ENCODE measurements at regions not wholly inside any gene's neighbourhood (a gene's known extent, or its start where the extent isn't known, plus 50 kb on each side); places are given as distances from the start of the nearest gene placed in this dataset.

DNA sequence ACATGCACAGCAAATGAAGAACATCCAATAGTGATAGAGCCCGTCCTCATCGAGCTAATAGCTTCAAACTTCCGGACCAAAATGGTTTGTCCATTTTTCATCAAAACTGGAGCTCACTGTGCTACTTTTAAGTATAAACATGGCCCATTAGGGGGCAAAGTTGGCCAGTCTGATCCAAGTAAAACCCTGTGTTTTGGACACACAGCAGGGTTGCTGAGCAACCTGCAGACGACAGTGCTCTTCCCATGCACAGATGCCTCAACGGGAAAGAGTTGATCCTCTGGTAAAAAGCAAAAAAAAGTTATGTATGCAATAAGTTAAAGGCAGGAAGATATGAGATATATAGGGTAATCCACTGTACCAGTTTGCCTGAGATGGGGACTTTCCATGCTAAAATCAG is 244.0 kb upstream of the THBS1 start:
- Mint-ChIP-seq H3K4me3 (no peak overlapping the region), H3K9me3 (peaks cover 2 to 3% of the 10 kb centered on the region in 2 donors), H3K36me3 (no peaks in the 10 kb centered on the region), H3K27me3 (no peaks in the 10 kb centered on the region), H3K4me1 (no peaks in the 10 kb centered on the region), H3K27ac (no peak overlapping the region)
- no peak for ATAC-seq (replicated peaks)
- DNase-seq = no peak

DNA sequence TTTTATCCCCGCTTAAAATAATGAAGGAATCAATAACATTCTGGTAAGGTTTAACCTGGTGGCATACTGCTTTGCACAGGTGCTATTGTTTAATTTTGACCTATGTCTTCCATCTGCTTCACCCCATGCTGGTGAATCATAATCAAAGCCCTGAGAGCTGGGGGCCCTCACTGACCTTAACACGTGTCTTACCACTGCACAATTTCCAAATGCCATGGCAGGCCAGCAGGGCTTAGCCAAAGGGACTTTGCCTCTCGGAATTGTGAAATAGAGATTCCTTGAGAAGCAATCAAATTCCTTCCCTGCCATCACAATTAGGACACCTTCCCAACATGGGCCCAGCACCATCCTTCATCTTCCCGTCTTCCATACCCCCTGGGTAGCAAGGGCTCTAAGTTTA is 242.6 kb upstream of the THBS1 start:
- no peak for ATAC-seq (replicated peaks)
- no peak overlapping the region for H3K27ac Mint-ChIP-seq
- H3K4me1 Mint-ChIP-seq = no peaks in the 10 kb centered on the region
- no peaks in the 10 kb centered on the region for H3K36me3 Mint-ChIP-seq
- no peak overlapping the region for H3K4me3 Mint-ChIP-seq
- H3K27me3 Mint-ChIP-seq = no peaks in the 10 kb centered on the region
- H3K9me3 Mint-ChIP-seq = peaks cover 4 to 5% of the 10 kb centered on the region in 2 donors
- no peak for DNase-seq

DNA sequence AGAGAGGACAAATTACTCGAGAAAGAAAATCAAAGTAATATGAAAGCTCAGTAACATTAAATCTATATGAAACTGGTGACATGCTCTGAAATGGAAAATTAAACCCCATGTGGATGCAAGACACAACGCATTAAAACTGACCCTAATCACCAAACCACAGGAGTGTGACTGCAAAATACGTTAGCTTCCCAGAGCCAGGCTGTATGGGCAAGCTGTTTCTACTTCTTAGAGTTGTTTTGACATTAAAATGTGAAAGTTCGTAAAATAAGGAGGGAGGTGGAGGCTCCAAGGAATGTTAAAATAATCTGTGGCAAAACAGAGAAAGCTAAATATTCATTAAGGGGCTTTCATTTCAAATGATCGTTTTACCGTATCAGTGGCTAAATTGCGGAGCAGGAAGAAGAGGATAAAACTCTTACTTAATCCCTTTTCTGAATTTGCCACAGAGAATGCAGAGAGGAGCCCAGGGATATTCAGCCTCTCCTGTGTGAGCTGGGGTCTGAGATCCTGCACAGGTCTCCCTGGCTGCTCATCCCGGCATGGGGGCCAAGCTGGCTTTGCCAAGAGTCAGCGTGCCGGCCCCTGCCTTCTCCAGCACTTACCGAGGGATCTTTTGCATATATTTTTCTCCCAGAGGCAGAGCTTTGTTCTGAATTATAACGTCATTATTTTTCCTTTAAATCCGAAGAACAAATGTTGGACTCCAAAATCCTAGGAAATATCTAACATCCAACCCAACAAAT is 239.8 kb upstream of the THBS1 start:
- peaks cover 4 to 5% of the 10 kb centered on the region in 2 donors for H3K9me3 Mint-ChIP-seq

GRCh38 chr15:39344662-39345141 is 236.2 kb upstream of the THBS1 start:
- no peak for ATAC-seq (replicated peaks)
- H3K4me3 Mint-ChIP-seq = no peak overlapping the region
- H3K9me3 Mint-ChIP-seq = peaks cover 4 to 5% of the 10 kb centered on the region in 2 donors
- DNase-seq = no peak
- H3K4me1 Mint-ChIP-seq = no peaks in the 10 kb centered on the region
- H3K36me3 Mint-ChIP-seq = no peaks in the 10 kb centered on the region
- no peaks in the 10 kb centered on the region for H3K27me3 Mint-ChIP-seq
- no peak overlapping the region for H3K27ac Mint-ChIP-seq

More for the DNA sequence above, 239.8 kb upstream of the THBS1 start:
- no peak for ATAC-seq (replicated peaks)
- H3K36me3 Mint-ChIP-seq = no peaks in the 10 kb centered on the region
- DNase-seq = no peak
- no peaks in the 10 kb centered on the region for H3K27me3 Mint-ChIP-seq
- no peak overlapping the region for H3K4me3 Mint-ChIP-seq
- H3K27ac Mint-ChIP-seq = no peak overlapping the region
- H3K4me1 Mint-ChIP-seq = no peaks in the 10 kb centered on the region

GRCh38 chr15:39345176-39345575 is 235.7 kb upstream of the THBS1 start:
- no peaks in the 10 kb centered on the region for H3K36me3 Mint-ChIP-seq
- no peaks in the 10 kb centered on the region for H3K27me3 Mint-ChIP-seq
- peaks cover 4 to 5% of the 10 kb centered on the region in 2 donors for H3K9me3 Mint-ChIP-seq
- no peak overlapping the region for H3K27ac Mint-ChIP-seq
- no peak for ATAC-seq (replicated peaks)
- no peak overlapping the region for H3K4me3 Mint-ChIP-seq
- H3K4me1 Mint-ChIP-seq = no peaks in the 10 kb centered on the region
- DNase-seq = no peak

GRCh38 chr15:39347453-39347852 is 233.4 kb upstream of the THBS1 start:
- H3K27me3 Mint-ChIP-seq = peaks cover 0 to 4% of the 10 kb centered on the region in 2 donors
- no peak overlapping the region for H3K4me3 Mint-ChIP-seq
- no peak for DNase-seq
- no peak for ATAC-seq (replicated peaks)
- H3K36me3 Mint-ChIP-seq = no peaks in the 10 kb centered on the region
- no peaks in the 10 kb centered on the region for H3K4me1 Mint-ChIP-seq
- no peak overlapping the region for H3K27ac Mint-ChIP-seq
- peaks cover 3% of the 10 kb centered on the region in 2 donors for H3K9me3 Mint-ChIP-seq

GRCh38 chr15:39350785-39351184 is 230.1 kb upstream of the THBS1 start:
- no peak for ATAC-seq (replicated peaks)

DNA sequence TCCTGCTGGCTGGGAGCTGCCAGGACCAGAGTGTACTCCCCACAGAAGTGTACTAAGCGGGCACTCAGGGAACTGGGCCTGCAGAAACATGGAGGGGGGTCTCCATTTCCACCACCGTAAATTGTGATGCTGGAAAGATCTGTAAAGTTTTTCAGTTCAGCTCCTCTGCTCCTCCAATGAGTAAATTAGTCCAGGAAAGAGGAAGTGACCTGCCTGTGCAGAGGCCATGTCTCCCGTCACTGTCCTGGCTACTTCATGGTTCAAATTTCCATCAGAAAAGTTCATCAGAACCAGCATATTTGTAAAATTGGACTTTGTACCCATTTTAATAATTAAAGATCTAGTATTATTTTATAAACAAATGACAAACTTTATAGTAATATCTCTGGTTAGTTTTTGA is 226.7 kb upstream of the THBS1 start:
- no peak overlapping the region for H3K27ac Mint-ChIP-seq
- no peak overlapping the region for H3K4me3 Mint-ChIP-seq
- ATAC-seq (replicated peaks) (no peak), DNase-seq (no peak)
- H3K27me3 Mint-ChIP-seq = peaks cover 6 to 9% of the 10 kb centered on the region in 2 donors
- H3K4me1 Mint-ChIP-seq = no peaks in the 10 kb centered on the region
- H3K9me3 Mint-ChIP-seq = peaks cover 0 to 3% of the 10 kb centered on the region in 2 donors
- H3K36me3 Mint-ChIP-seq = no peaks in the 10 kb centered on the region

More at GRCh38 chr15:39350785-39351184, 230.1 kb upstream of the THBS1 start:
- no peak overlapping the region for H3K4me3 Mint-ChIP-seq
- peaks cover 0 to 4% of the 10 kb centered on the region in 2 donors for H3K27me3 Mint-ChIP-seq
- H3K4me1 Mint-ChIP-seq = no peaks in the 10 kb centered on the region
- no peak overlapping the region for H3K27ac Mint-ChIP-seq
- H3K9me3 Mint-ChIP-seq = peaks cover 0 to 3% of the 10 kb centered on the region in 2 donors
- H3K36me3 Mint-ChIP-seq = no peaks in the 10 kb centered on the region
- DNase-seq = no peak

GRCh38 chr15:39357480-39358268 is 223.2 kb upstream of the THBS1 start:
- Mint-ChIP-seq H3K36me3 (no peaks in the 10 kb centered on the region), H3K4me3 (no peak overlapping the region), H3K4me1 (no peaks in the 10 kb centered on the region), H3K27me3 (peaks cover 4 to 16% of the 10 kb centered on the region in 2 donors), H3K9me3 (peaks cover 0 to 2% of the 10 kb centered on the region in 2 donors), H3K27ac (no peak overlapping the region)
- DNase-seq (no peak), ATAC-seq (replicated peaks) (no peak)

DNA sequence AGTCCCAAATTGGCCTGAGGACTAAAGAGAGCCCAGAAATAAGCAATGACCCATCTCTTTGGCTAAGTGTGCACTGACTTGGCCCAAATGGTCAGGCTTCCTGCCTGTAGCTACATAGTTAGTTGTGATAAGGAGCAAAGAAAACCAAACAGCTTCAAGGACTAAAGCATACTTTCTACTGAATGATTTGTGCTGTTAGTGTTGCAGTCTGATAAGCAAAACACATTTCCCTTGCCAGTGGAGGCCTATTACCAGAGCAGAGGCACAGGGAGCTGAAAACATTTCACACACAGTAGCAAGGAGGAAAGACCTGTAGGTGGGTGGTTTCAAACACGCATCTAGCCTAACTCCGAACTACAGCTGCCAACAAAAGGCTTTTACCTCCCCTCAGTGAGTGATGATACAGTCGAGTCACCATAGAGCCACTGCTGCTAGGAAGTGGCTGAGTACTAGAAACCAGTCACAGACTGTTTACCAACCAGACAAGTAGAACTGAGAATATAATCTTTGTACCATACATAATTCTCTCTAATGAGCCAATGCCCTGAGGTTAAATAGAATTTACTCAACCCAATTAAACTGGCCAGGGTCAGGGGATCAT is 222.3 kb upstream of the THBS1 start:
- H3K9me3 Mint-ChIP-seq = peaks cover 0 to 2% of the 10 kb centered on the region in 2 donors
- no peaks in the 10 kb centered on the region for H3K36me3 Mint-ChIP-seq
- ATAC-seq (replicated peaks) (no peak), DNase-seq (no peak)
- no peak overlapping the region for H3K27ac Mint-ChIP-seq
- H3K27me3 Mint-ChIP-seq = peaks cover 4 to 17% of the 10 kb centered on the region in 2 donors
- no peak overlapping the region for H3K4me3 Mint-ChIP-seq
- H3K4me1 Mint-ChIP-seq = no peaks in the 10 kb centered on the region

- peaks cover 0 to 2% of the 10 kb centered on the region in 2 donors for H3K9me3 Mint-ChIP-seq
- H3K4me1 Mint-ChIP-seq = no peaks in the 10 kb centered on the region
- ATAC-seq (replicated peaks) (no peak), DNase-seq (no peak)
- no peak overlapping the region for H3K4me3 Mint-ChIP-seq
- no peak overlapping the region for H3K27ac Mint-ChIP-seq
- H3K27me3 Mint-ChIP-seq = peaks cover 4 to 22% of the 10 kb centered on the region in 2 donors
- H3K36me3 Mint-ChIP-seq = no peaks in the 10 kb centered on the region
These were observed 221.1 kb upstream of the THBS1 start for GRCh38 chr15:39359771-39360170.

DNA sequence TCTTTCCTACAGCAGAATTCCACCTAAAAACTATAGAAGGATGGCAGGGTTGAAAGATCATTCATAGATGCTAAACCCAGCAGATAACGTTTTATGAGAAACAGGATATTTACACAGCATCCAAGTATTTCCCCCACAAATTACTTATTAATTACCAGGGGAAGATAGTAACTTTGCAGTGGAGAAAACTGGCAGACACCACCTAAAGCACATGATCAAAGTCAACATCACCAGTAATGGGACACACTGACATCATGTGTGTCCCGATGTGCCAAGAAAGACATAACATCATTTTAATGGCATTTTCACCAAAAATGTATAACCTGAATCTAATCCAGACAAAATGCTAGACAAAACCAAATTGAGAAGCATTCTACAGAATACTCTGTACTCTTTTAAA is 220.4 kb upstream of the THBS1 start:
- Mint-ChIP-seq H3K4me3 (no peak overlapping the region), H3K36me3 (no peaks in the 10 kb centered on the region), H3K27me3 (peaks cover 4 to 22% of the 10 kb centered on the region in 2 donors), H3K9me3 (peaks cover 0 to 2% of the 10 kb centered on the region in 2 donors), H3K4me1 (no peaks in the 10 kb centered on the region), H3K27ac (no peak overlapping the region)
- ATAC-seq (replicated peaks) (no peak), DNase-seq (no peak)

DNA sequence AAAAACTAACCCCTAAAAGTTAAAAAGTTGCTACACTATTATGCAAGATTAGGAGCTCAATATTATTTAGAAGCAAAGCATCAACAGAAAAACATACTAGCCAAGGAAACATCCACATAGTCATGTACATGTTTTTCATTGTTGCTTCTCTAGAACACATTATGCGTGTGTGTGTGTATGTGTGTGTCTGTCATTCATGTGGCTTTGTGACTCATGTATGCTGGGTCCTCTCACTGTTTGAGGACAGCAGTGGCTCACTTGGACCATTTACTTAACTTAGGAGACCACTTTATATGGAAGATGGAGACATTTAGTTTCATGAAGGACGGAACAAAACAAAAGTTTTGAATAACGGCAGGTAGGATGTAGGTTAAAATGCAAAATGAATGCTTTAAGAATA is 219.4 kb upstream of the THBS1 start:
- H3K36me3 Mint-ChIP-seq = no peaks in the 10 kb centered on the region
- peaks cover 4 to 24% of the 10 kb centered on the region in 2 donors for H3K27me3 Mint-ChIP-seq
- peaks cover 0 to 2% of the 10 kb centered on the region in 2 donors for H3K9me3 Mint-ChIP-seq
- DNase-seq (no peak), ATAC-seq (replicated peaks) (no peak)
- no peak overlapping the region for H3K27ac Mint-ChIP-seq
- H3K4me3 Mint-ChIP-seq = no peak overlapping the region
- H3K4me1 Mint-ChIP-seq = no peaks in the 10 kb centered on the region

- no peak for ATAC-seq (replicated peaks)
- H3K27ac Mint-ChIP-seq = no peak overlapping the region
- DNase-seq = no peak
These were observed 217.9 kb upstream of the THBS1 start for GRCh38 chr15:39362821-39363561.

More at GRCh38 chr15:39362821-39363561, 217.9 kb upstream of the THBS1 start:
- Mint-ChIP-seq H3K4me3 (no peak overlapping the region), H3K36me3 (no peaks in the 10 kb centered on the region), H3K9me3 (peaks cover 0 to 2% of the 10 kb centered on the region in 2 donors), H3K27me3 (peaks cover 4 to 24% of the 10 kb centered on the region in 2 donors), H3K4me1 (no peaks in the 10 kb centered on the region)

Measured in stimulated activated naive B cell treated with anti-CD40 and anti-IgM and Interleukin-4, amounts not matched to agents 10 μg/mL and 1 μg/mL and 100 μg/mL, for 72 hours (primary cell).